ENCODE measurements at regions not wholly inside any gene's neighbourhood (a gene's known extent, or its start where the extent isn't known, plus 50 kb on each side); places are given as distances from the start of the nearest gene placed in this dataset.

GRCh38 chr18:28588884-28589549 lies 412.1 kb upstream of the CDH2 start:
- TF ChIP-seq CREB1 (IDR thresholded peaks at IDR 0.05) (no peak), POLR2AphosphoS5 (IDR thresholded peaks at IDR 0.05; ENCODE audit: low read depth, low read length) (no peak)
